ENCODE measurements at regions not wholly inside any gene's neighbourhood (a gene's known extent, or its start where the extent isn't known, plus 50 kb on each side); places are given as distances from the start of the nearest gene placed in this dataset.

- no peak for ATAC-seq
- intact Hi-C loops (cut with DNase I) = no loop called here
- no peak for DNase-seq (ENCODE audit: low spot score)
Measured at GRCh38 chr2:44109166-44109565, 59.5 kb upstream of the PPM1B start.

GRCh38 chr2:44110444-44110843 lies 58.2 kb upstream of the PPM1B start:
- intact Hi-C loops (cut with DNase I) = no loop called here
- no peak for ATAC-seq
- no peak for DNase-seq (ENCODE audit: low spot score)

GRCh38 chr2:44112096-44112495 lies 56.6 kb upstream of the PPM1B start:
- intact Hi-C loops (cut with DNase I) = no loop called here
- DNase-seq (ENCODE audit: low spot score) (no peak), ATAC-seq (no peak)

- ATAC-seq (no peak), DNase-seq (ENCODE audit: low spot score) (no peak)
- intact Hi-C loops (cut with DNase I) = no loop called here
Measured at GRCh38 chr2:44116319-44116718, 52.4 kb upstream of the PPM1B start.

- DNase-seq (ENCODE audit: low spot score) (no peak), ATAC-seq (no peak)
- intact Hi-C loops (cut with DNase I) = no loop called here
Measured at GRCh38 chr2:44118257-44118656, 50.4 kb upstream of the PPM1B start.

Data from sciatic nerve (tissue), 2 donors.